ENCODE measurements at regions not wholly inside any gene's neighbourhood (a gene's known extent, or its start where the extent isn't known, plus 50 kb on each side); places are given as distances from the start of the nearest gene placed in this dataset.

GRCh38 chr19:5392486-5392885 lies 51.9 kb upstream of the PTPRS start:
- TF ChIP-seq EZH2 (IDR thresholded peaks at IDR 0.05; ENCODE audit: low read length, missing control alignments): no peak
- no peak for TF ChIP-seq CTCF (conservative IDR thresholded peaks at IDR 0.05 in 1 of 2, IDR thresholded peaks at IDR 0.05 in 1 of 2; ENCODE audit: low read depth in 1 of 2, low read length in 2 of 2)
- no peak overlapping the region for H2AFZ ChIP-seq (ENCODE audit: low read length)
- H3K9ac ChIP-seq (ENCODE audit: insufficient read depth, low read length): no peak overlapping the region
- peaks cover 24% of the 10 kb centered on the region for H3K27me3 ChIP-seq (ENCODE audit: control insufficient read depth, insufficient read depth, low read length)
- no peaks in the 10 kb centered on the region for H3K9me3 ChIP-seq (ENCODE audit: control insufficient read depth, insufficient read depth, low read depth, low read length)
- H3K4me2 ChIP-seq (ENCODE audit: extremely low read depth, insufficient read depth, low read length): no peak overlapping the region
- no peak for DNase-seq (ENCODE audit: low read depth in 2 of 2)
- H3K4me3 ChIP-seq (replicated peaks in 1 of 4; ENCODE audit: control extremely low read depth in 1 of 4, insufficient read depth in 1 of 4, low read depth in 3 of 4, low read length in 4 of 4): no peak overlapping the region
- no peak overlapping the region for H3K27ac ChIP-seq (ENCODE audit: insufficient read depth, low read length)
- no peaks in the 10 kb centered on the region for H3K4me1 ChIP-seq (ENCODE audit: control insufficient read depth, extremely low read depth, insufficient read depth, low read length)
- H3K36me3 ChIP-seq (ENCODE audit: control insufficient read depth, insufficient read depth, low read length): no peaks in the 10 kb centered on the region
- no peaks in the 10 kb centered on the region for H4K20me1 ChIP-seq (ENCODE audit: control insufficient read depth, extremely low read depth, insufficient read depth, low read length)
- H3K79me2 ChIP-seq (ENCODE audit: control insufficient read depth, insufficient read depth, low read length): no peaks in the 10 kb centered on the region

- no peak for DNase-seq (ENCODE audit: low read depth in 2 of 2)
- H3K9me3 ChIP-seq (ENCODE audit: control insufficient read depth, insufficient read depth, low read depth, low read length): no peaks in the 10 kb centered on the region
Measured at GRCh38 chr19:5393088-5393487, 52.5 kb upstream of the PTPRS start.

More at GRCh38 chr19:5393088-5393487, 52.5 kb upstream of the PTPRS start:
- TF ChIP-seq CTCF (conservative IDR thresholded peaks at IDR 0.05 in 1 of 2, IDR thresholded peaks at IDR 0.05 in 1 of 2; ENCODE audit: low read depth in 1 of 2, low read length in 2 of 2) (no peak), EZH2 (IDR thresholded peaks at IDR 0.05; ENCODE audit: low read length, missing control alignments) (no peak)
- no peak overlapping the region for H3K4me3 ChIP-seq (replicated peaks in 1 of 4; ENCODE audit: control extremely low read depth in 1 of 4, insufficient read depth in 1 of 4, low read depth in 3 of 4, low read length in 4 of 4)
- H3K9ac ChIP-seq (ENCODE audit: insufficient read depth, low read length): no peak overlapping the region
- peaks cover 28% of the 10 kb centered on the region for H3K27me3 ChIP-seq (ENCODE audit: control insufficient read depth, insufficient read depth, low read length)
- no peaks in the 10 kb centered on the region for H3K36me3 ChIP-seq (ENCODE audit: control insufficient read depth, insufficient read depth, low read length)
- no peak overlapping the region for H3K4me2 ChIP-seq (ENCODE audit: extremely low read depth, insufficient read depth, low read length)
- H2AFZ ChIP-seq (ENCODE audit: low read length): no peak overlapping the region
- no peaks in the 10 kb centered on the region for H3K4me1 ChIP-seq (ENCODE audit: control insufficient read depth, extremely low read depth, insufficient read depth, low read length)
- no peak overlapping the region for H3K27ac ChIP-seq (ENCODE audit: insufficient read depth, low read length)
- no peaks in the 10 kb centered on the region for H4K20me1 ChIP-seq (ENCODE audit: control insufficient read depth, extremely low read depth, insufficient read depth, low read length)
- no peaks in the 10 kb centered on the region for H3K79me2 ChIP-seq (ENCODE audit: control insufficient read depth, insufficient read depth, low read length)
